H9 (cell line): ENCODE measurements at regions not wholly inside any gene's neighbourhood (a gene's known extent, or its start where the extent isn't known, plus 50 kb on each side); places are given as distances from the start of the nearest gene placed in this dataset.
"Not testable (repeated sequence)": the region's sequence is repeated elsewhere in the genome, so short reads cannot be mapped to it uniquely, and the experiment has no call there.

Experiments
- DNase-seq: peaks from one replicate; pipeline ENCODE4 v3.0.0-alpha.2; 2017
- H2AFZ ChIP-seq: one replicate; pipeline ENCODE4 v1.6.1; 2013; ENCODE audit warnings: mild to moderate bottlenecking, low read length, control low read depth, moderate library complexity
- H2AK5ac ChIP-seq: 2 replicates; pipeline ENCODE4 v1.6.1; 2013; ENCODE audit warnings: low read length, control low read depth, mixed read lengths; ENCODE audit not compliant: insufficient read length
- H2BK120ac ChIP-seq: one replicate; pipeline ENCODE4 v1.6.1; 2013; ENCODE audit warnings: low read depth, mild to moderate bottlenecking, low read length, control low read depth, inconsistent platforms; ENCODE audit not compliant: poor library complexity, severe bottlenecking
- H2BK12ac ChIP-seq: 2 replicates; pipeline ENCODE4 v1.6.1; 2013; ENCODE audit warnings: low read length, control low read depth, mixed read lengths, low read depth; ENCODE audit not compliant: insufficient read length
- H2BK15ac ChIP-seq: 2 replicates; pipeline ENCODE4 v1.6.1; 2013; ENCODE audit warnings: low read depth, low read length, control low read depth
- H2BK20ac ChIP-seq: one replicate; pipeline ENCODE4 v1.6.1; 2013; ENCODE audit warnings: low read depth, mild to moderate bottlenecking, low read length, control low read depth, inconsistent platforms; ENCODE audit not compliant: poor library complexity, severe bottlenecking
- H2BK5ac ChIP-seq: 2 replicates; pipeline ENCODE4 v1.6.1; 2013; ENCODE audit warnings: low read length, control low read depth, mixed read lengths; ENCODE audit not compliant: insufficient read length
- H3K14ac ChIP-seq: 2 replicates; pipeline ENCODE4 v1.6.1; 2013; ENCODE audit warnings: low read length, control low read depth; ENCODE audit not compliant: insufficient read depth
- H3K18ac ChIP-seq: 2 replicates; pipeline ENCODE4 v1.6.1; 2013; ENCODE audit warnings: low read depth, mild to moderate bottlenecking, mixed read lengths, low read length, control low read depth; ENCODE audit not compliant: insufficient read length
- H3K23ac ChIP-seq: 2 replicates; pipeline ENCODE4 v1.6.1; 2013; ENCODE audit warnings: low read length, control low read depth, mixed read lengths, low read depth; ENCODE audit not compliant: insufficient read length
- H3K23me2 ChIP-seq: 2 replicates; pipeline ENCODE4 v1.6.1; 2013; ENCODE audit warnings: low read depth, mild to moderate bottlenecking, mixed read lengths, low read length, control low read depth; ENCODE audit not compliant: insufficient read length, poor library complexity, severe bottlenecking
- H3K27ac ChIP-seq: 2 replicates; pipeline ENCODE4 v1.5.1; 2013; ENCODE audit warnings: low read length, control low read depth, mixed read lengths, low read depth; ENCODE audit not compliant: insufficient read length
- H3K27me3 ChIP-seq: 2 replicates; pipeline ENCODE4 v1.6.1; 2013; ENCODE audit warnings: low read length, control low read depth, inconsistent platforms; ENCODE audit not compliant: insufficient read depth
- H3K4ac ChIP-seq: 2 replicates; pipeline ENCODE4 v1.6.1; 2013; ENCODE audit warnings: low read depth, mild to moderate bottlenecking, control low read depth, inconsistent platforms, low read length, moderate library complexity
- H3K4me1 ChIP-seq: 2 replicates; pipeline ENCODE4 v1.6.1; 2013; ENCODE audit warnings: low read length, control low read depth, inconsistent platforms; ENCODE audit not compliant: insufficient read depth
- H3K4me2 ChIP-seq: 2 replicates; pipeline ENCODE4 v1.6.1; 2013; ENCODE audit warnings: low read length, control low read depth, mixed read lengths; ENCODE audit not compliant: insufficient read length, insufficient read depth
- H3K56ac ChIP-seq: 2 replicates; pipeline ENCODE4 v1.6.1; 2013; ENCODE audit warnings: low read depth, mild to moderate bottlenecking, mixed read lengths, low read length, control low read depth; ENCODE audit not compliant: insufficient read length
- H3K79me1 ChIP-seq: 2 replicates; pipeline ENCODE4 v1.6.1; 2013; ENCODE audit warnings: low read depth, mild to moderate bottlenecking, moderate library complexity, low read length, control low read depth, inconsistent platforms; ENCODE audit not compliant: insufficient read depth, poor library complexity, severe bottlenecking
- H3K79me2 ChIP-seq: 2 replicates; pipeline ENCODE4 v1.6.1; 2013; ENCODE audit warnings: low read length, control low read depth, inconsistent platforms; ENCODE audit not compliant: insufficient read depth
- H3K9ac ChIP-seq: 2 replicates; pipeline ENCODE4 v1.6.1; 2013; ENCODE audit warnings: low read length, control low read depth, mixed read lengths; ENCODE audit not compliant: insufficient read length; ENCODE audit errors: extremely low read depth
- H3K9me3 ChIP-seq: one replicate; pipeline ENCODE4 v1.6.1; 2013; ENCODE audit warnings: low read depth, low read length, inconsistent platforms; ENCODE audit not compliant: control insufficient read depth
- H3T11ph ChIP-seq: one replicate; pipeline ENCODE4 v1.6.1; 2013; ENCODE audit warnings: mild to moderate bottlenecking, low read length, control low read depth, inconsistent platforms
- H4K20me1 ChIP-seq: one replicate; pipeline ENCODE4 v1.6.1; 2013; ENCODE audit not compliant: control insufficient read depth, insufficient read length, insufficient read depth
- H4K5ac ChIP-seq: 2 replicates; pipeline ENCODE4 v1.6.1; 2013; ENCODE audit warnings: low read depth, mild to moderate bottlenecking, mixed read lengths, low read length, control low read depth; ENCODE audit not compliant: insufficient read length
- H4K8ac ChIP-seq: replicated peaks from 2 replicates; pipeline ENCODE4 v1.6.1; 2013; ENCODE audit warnings: low read length, control low read depth, mixed read lengths, low read depth; ENCODE audit not compliant: insufficient read length
- H4K91ac ChIP-seq: 2 replicates; pipeline ENCODE4 v1.6.1; 2013; ENCODE audit warnings: low read depth, mild to moderate bottlenecking, moderate library complexity, mixed read lengths, low read length, control low read depth; ENCODE audit not compliant: insufficient read length
- H3K27ac Mint-ChIP-seq, 3 experiments: 2 replicates in 2 of 3; 3 replicates in 1 of 3; pipeline ENCODE4 v1.8.0; 2020 to 2021; ENCODE audit warnings: mixed read lengths in 3 of 3, mild to moderate bottlenecking in 1 of 3, moderate library complexity in 1 of 3
- H3K27me3 Mint-ChIP-seq: 2 replicates; pipeline ENCODE4 v1.8.0; 2021; ENCODE audit warnings: low read depth, mild to moderate bottlenecking, moderate library complexity, mixed read lengths
- H3K36me3 Mint-ChIP-seq, 3 experiments: 2 replicates in 2 of 3; 3 replicates in 1 of 3; pipeline ENCODE4 v1.8.0; 2020 to 2021; ENCODE audit warnings: low read depth in 3 of 3, mixed read lengths in 3 of 3; ENCODE audit not compliant: insufficient read depth in 1 of 3
- H3K4me1 Mint-ChIP-seq, 2 experiments: 2 replicates each; pipeline ENCODE4 v1.8.0; 2020; ENCODE audit warnings: mixed read lengths in 2 of 2
- H3K4me3 Mint-ChIP-seq, 2 experiments: 2 replicates in 1 of 2; 3 replicates in 1 of 2; pipeline ENCODE4 v1.8.0; 2020 to 2021; ENCODE audit warnings: mild to moderate bottlenecking in 2 of 2, mixed read lengths in 2 of 2, moderate library complexity in 1 of 2
- H3K9me3 Mint-ChIP-seq, 2 experiments: 2 replicates in 1 of 2; 3 replicates in 1 of 2; pipeline ENCODE4 v1.8.0; 2020; ENCODE audit warnings: mild to moderate bottlenecking in 2 of 2, mixed read lengths in 2 of 2, moderate library complexity in 1 of 2
- WGBS: extraction: QIAGEN DNeasy Blood & Tissue Kit; methylation state at CpG from one replicate; pipeline ENCODE4 v1.1.7; 2013; ENCODE audit warnings: missing lambda C conversion rate, low lambda C conversion rate, mixed read lengths; ENCODE audit not compliant: insufficient read length; ENCODE audit errors: extremely low coverage; 5-methylcytosine and 5-hydroxymethylcytosine counted together

DNA sequence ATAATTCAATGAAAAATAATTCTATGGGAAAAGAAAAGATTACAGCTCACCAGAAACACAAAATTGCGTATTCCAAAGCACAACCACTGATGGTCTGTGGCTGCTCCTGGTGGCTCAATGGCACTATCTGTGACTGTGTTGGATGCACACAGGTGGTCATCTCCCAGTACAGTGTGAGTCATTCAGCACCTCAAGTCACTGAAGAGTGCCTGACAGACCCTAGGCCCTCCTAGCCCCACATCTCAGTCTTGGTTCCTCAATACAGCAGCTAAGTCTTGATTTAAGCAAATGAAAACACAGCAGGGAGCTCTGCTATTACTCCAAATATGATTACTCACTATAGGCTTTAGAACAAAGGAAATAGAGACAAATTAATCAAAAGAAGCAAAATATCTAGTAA is 233.4 kb upstream of the FRG1 start:
- not testable (repeated sequence) for H4K5ac ChIP-seq, H3K27me3 ChIP-seq, H3K4me1 Mint-ChIP-seq, H3K4me3 Mint-ChIP-seq, H3T11ph ChIP-seq, H4K8ac ChIP-seq, DNase-seq, H2BK120ac ChIP-seq, H3K4me2 ChIP-seq, H3K56ac ChIP-seq, H3K23me2 ChIP-seq, H3K79me2 ChIP-seq, H3K9ac ChIP-seq, H3K4me1 ChIP-seq, H4K91ac ChIP-seq, H2AFZ ChIP-seq, H3K27ac Mint-ChIP-seq, H2BK15ac ChIP-seq, H3K23ac ChIP-seq, H4K20me1 ChIP-seq, H3K36me3 Mint-ChIP-seq, H2BK20ac ChIP-seq, H3K27me3 Mint-ChIP-seq, H2BK5ac ChIP-seq, H2AK5ac ChIP-seq, H3K9me3 ChIP-seq, H3K4ac ChIP-seq, H3K27ac ChIP-seq, H2BK12ac ChIP-seq, H3K14ac ChIP-seq, H3K79me1 ChIP-seq, H3K18ac ChIP-seq
- WGBS, result no CpG with 5 or more reads among the region's 1 CpG
- H3K9me3 Mint-ChIP-seq, result peaks cover 26 to 50% of the 10 kb centered on the region in 2 experiments

DNA sequence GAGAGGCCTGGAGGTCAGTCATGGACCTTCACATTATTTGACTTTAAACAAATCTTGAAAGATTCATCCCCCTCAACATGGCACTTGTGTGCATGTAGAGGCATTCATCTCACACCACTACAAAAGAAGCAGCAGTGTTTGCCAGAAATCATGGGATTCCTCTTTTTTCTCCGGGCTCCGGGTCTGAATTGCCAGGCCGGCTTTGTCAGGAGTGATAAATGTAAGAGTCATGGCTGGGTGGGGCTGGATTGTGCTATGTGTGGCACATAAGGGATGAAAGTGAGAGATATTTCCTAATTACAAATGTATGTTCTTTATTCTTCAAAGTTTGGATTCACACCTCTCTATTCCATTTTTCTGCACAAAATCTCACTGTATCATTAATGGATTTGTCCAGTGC is 228.7 kb upstream of the FRG1 start:
- H3K4me3 Mint-ChIP-seq, H3K36me3 Mint-ChIP-seq: not testable (repeated sequence)

More for the DNA sequence above, 228.7 kb upstream of the FRG1 start:
- not testable (repeated sequence) for H3K4me1 ChIP-seq, H4K5ac ChIP-seq, H3K18ac ChIP-seq, H3K79me1 ChIP-seq, H2BK20ac ChIP-seq, H3K9ac ChIP-seq, H3K23me2 ChIP-seq, H2AK5ac ChIP-seq, H3K4me2 ChIP-seq, H3K4me1 Mint-ChIP-seq, H3K27ac ChIP-seq, H4K91ac ChIP-seq, H3K27ac Mint-ChIP-seq, H2BK15ac ChIP-seq, DNase-seq, H3K14ac ChIP-seq, H2BK12ac ChIP-seq, H3K4ac ChIP-seq, H3K27me3 Mint-ChIP-seq, H2BK5ac ChIP-seq, H3K79me2 ChIP-seq, H3T11ph ChIP-seq, H3K56ac ChIP-seq, H3K27me3 ChIP-seq, H3K9me3 ChIP-seq, H4K20me1 ChIP-seq, H2AFZ ChIP-seq, H4K8ac ChIP-seq, H2BK120ac ChIP-seq, H3K23ac ChIP-seq
- WGBS, result no CpG with 5 or more reads among the region's 3 CpGs
- H3K9me3 Mint-ChIP-seq, result peaks cover 37 to 67% of the 10 kb centered on the region in 2 experiments
